Testis (tissue), 2 donors: ENCODE measurements at regions not wholly inside any gene's neighbourhood (a gene's known extent, or its start where the extent isn't known, plus 50 kb on each side); places are given as distances from the start of the nearest gene placed in this dataset.

Experiments used
- POLR2A ChIP-seq: fragments of 450-650 bp; IDR thresholded peaks from one replicate; pipeline ENCODE4 v1.6.1; 2017; ENCODE audit warnings: antibody characterized with exemption, mild to moderate bottlenecking, moderate library complexity
- TF ChIP-seq, protein P1 (sequence below), 3 experiments: fragments of 450-650 bp in 2 of 3; fragments of 200-600 bp in 1 of 3; sonication (generic) in 1 of 3; IDR thresholded peaks; one replicate each; pipeline ENCODE4 v1.5.1; 2016 to 2019; ENCODE audit warnings: antibody characterized with exemption in 3 of 3, mild to moderate bottlenecking in 2 of 3, moderate library complexity in 1 of 3

DNA sequence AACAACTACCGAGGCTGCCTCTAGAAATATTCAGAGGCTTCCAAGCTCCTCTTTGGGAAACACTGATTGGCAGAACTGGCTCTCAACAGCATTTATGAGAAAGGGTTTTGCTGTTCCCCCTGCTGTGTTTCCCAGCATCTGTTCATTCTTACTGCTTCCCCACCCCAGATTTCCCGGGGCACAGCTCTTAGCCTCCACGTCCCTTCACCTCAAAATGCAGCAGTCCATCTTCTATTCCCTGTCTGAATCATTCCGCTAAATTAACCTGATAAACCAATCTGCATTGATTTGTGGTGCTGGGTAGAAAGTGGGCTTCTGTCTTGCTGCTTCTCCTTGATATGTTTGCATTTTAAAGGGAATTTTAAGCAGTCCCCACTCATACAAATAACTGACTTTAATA lies 67.4 kb downstream of the PLK2 start:
- TF ChIP-seq, protein P1, sequence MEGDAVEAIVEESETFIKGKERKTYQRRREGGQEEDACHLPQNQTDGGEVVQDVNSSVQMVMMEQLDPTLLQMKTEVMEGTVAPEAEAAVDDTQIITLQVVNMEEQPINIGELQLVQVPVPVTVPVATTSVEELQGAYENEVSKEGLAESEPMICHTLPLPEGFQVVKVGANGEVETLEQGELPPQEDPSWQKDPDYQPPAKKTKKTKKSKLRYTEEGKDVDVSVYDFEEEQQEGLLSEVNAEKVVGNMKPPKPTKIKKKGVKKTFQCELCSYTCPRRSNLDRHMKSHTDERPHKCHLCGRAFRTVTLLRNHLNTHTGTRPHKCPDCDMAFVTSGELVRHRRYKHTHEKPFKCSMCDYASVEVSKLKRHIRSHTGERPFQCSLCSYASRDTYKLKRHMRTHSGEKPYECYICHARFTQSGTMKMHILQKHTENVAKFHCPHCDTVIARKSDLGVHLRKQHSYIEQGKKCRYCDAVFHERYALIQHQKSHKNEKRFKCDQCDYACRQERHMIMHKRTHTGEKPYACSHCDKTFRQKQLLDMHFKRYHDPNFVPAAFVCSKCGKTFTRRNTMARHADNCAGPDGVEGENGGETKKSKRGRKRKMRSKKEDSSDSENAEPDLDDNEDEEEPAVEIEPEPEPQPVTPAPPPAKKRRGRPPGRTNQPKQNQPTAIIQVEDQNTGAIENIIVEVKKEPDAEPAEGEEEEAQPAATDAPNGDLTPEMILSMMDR (IDR thresholded peaks at IDR 0.05): no peak
- TF ChIP-seq POLR2A: no peak
